ENCODE measurements at regions not wholly inside any gene's neighbourhood (a gene's known extent, or its start where the extent isn't known, plus 50 kb on each side); places are given as distances from the start of the nearest gene placed in this dataset.
A peak's percentile ranks its signal among the peaks of the same experiment; 100 is the strongest.
"Not testable (repeated sequence)": the region's sequence is repeated elsewhere in the genome, so short reads cannot be mapped to it uniquely, and the experiment has no call there.

- no peak for DNase-seq
These were observed 195.1 kb downstream of the CDRT15L2 start for GRCh38 chr17:20774472-20775135.

GRCh38 chr17:20775331-20775730, 195.8 kb downstream of the CDRT15L2 start:
- no peak for DNase-seq

GRCh38 chr17:20779521-20779920, 200.0 kb downstream of the CDRT15L2 start:
- DNase-seq, result no peak

- no peak for DNase-seq
These were observed 201.7 kb downstream of the CDRT15L2 start for GRCh38 chr17:20781260-20781659.

GRCh38 chr17:20781869-20782268, 202.3 kb downstream of the CDRT15L2 start:
- not testable (repeated sequence) for DNase-seq

GRCh38 chr17:20783091-20783490, 203.6 kb downstream of the CDRT15L2 start:
- DNase-seq, result no peak

GRCh38 chr17:20784100-20784665, 204.7 kb downstream of the CDRT15L2 start:
- no peak for DNase-seq

- DNase-seq, result no peak
These were observed 207.8 kb downstream of the CDRT15L2 start for GRCh38 chr17:20787281-20787680.

GRCh38 chr17:20791626-20792025, 212.1 kb downstream of the CDRT15L2 start:
- no peak for DNase-seq

- not testable (repeated sequence) for DNase-seq
These were observed 215.0 kb downstream of the CDRT15L2 start for GRCh38 chr17:20794532-20794931.

- DNase-seq, result peak in 1 of 2 donors; percentile 1
These were observed 217.8 kb downstream of the CDRT15L2 start for GRCh38 chr17:20797292-20797691.

GRCh38 chr17:20800146-20800545, 220.6 kb downstream of the CDRT15L2 start:
- DNase-seq, result no peak

- DNase-seq, result no peak
These were observed 226.2 kb downstream of the CDRT15L2 start for GRCh38 chr17:20805751-20806150.

- not testable (repeated sequence) for DNase-seq
These were observed 228.0 kb downstream of the CDRT15L2 start for GRCh38 chr17:20807566-20807965.

- not testable (repeated sequence) for DNase-seq
These were observed 227.4 kb downstream of the USP22 start for GRCh38 chr17:20815410-20815809.

- DNase-seq, result no peak
These were observed 218.9 kb downstream of the USP22 start for GRCh38 chr17:20823905-20824304.

GRCh38 chr17:20825539-20825938, 217.3 kb downstream of the USP22 start:
- no peak for DNase-seq

- not testable (repeated sequence) for DNase-seq
These were observed 202.4 kb downstream of the USP22 start for GRCh38 chr17:20840453-20840852.

- not testable (repeated sequence) for DNase-seq
These were observed 201.6 kb downstream of the USP22 start for GRCh38 chr17:20840987-20841865.

- DNase-seq, result not testable (repeated sequence)
These were observed 200.8 kb downstream of the USP22 start for GRCh38 chr17:20842012-20842411.

GRCh38 chr17:20843261-20843660, 199.6 kb downstream of the USP22 start:
- not testable (repeated sequence) for DNase-seq

GRCh38 chr17:20843799-20844553, 198.8 kb downstream of the USP22 start:
- DNase-seq, result peak; percentile 39 to 57
